ENCODE measurements at regions not wholly inside any gene's neighbourhood (a gene's known extent, or its start where the extent isn't known, plus 50 kb on each side); places are given as distances from the start of the nearest gene placed in this dataset.
"Not testable (repeated sequence)": the region's sequence is repeated elsewhere in the genome, so short reads cannot be mapped to it uniquely, and the experiment has no call there.

- no peak for DNase-seq
These were observed 500.0 kb upstream of the EPHA7 start for GRCh38 chr6:93919365-93919764.

DNA sequence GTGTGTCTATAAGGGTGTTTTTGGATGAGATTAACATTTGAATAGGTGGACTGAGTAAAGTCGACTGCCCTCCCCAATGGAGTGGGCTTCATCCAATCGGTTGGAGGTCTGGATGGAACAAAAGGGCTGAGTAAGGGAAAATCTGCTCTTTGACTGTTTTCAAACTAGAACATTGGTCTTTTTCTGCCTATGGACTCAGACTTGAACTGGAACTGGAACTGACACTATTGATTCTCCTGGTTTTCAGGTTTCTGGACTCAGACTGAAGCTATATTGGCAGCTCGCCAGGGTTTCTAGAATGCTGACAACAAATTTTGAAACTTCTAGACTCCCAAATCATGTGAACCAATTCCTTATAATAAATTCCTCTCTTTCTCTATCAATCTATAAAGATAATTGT lies 498.9 kb upstream of the EPHA7 start:
- no peak for DNase-seq

GRCh38 chr6:93917216-93917615 lies 497.9 kb upstream of the EPHA7 start:
- no peak for DNase-seq

DNA sequence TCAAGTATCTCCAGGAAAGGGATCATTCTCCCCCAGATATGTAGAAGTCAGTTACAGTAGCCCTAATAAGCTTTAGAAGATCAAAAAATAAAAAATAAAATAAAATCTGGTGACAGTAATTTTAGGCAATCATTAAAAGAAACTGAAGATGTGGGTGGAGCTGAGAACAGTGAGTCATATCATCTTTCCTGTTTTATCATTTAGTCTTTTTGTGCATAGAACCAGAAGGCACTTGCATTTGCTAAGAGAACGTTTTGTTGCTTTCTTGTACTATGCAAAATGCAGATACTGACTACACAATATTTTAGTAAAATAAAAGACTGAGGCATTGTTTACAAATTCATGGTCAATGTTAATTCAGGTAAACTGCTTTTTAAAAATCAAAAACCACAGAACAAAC lies 497.4 kb upstream of the EPHA7 start:
- no peak for DNase-seq

GRCh38 chr6:93915961-93916360 lies 496.6 kb upstream of the EPHA7 start:
- DNase-seq, result no peak

DNA sequence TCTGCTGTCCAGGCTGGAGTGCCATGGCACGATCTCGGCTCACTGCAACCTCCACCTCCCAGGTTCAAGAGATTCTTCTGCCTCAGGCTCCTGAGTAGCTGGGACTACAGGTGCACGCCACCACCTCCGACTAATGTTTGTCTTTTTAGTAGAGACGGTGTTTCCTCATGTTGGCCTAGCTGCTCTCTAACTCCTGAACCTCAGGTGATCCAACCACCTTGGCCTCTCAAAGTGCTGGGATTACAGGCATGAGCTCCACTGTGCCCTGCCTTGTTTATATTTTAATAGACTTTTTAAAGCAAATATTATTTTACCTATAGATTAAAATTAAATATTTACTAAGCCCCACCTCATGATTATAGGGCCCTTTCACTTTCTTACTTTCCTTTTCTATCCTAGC lies 483.2 kb upstream of the EPHA7 start:
- DNase-seq, result no peak

DNA sequence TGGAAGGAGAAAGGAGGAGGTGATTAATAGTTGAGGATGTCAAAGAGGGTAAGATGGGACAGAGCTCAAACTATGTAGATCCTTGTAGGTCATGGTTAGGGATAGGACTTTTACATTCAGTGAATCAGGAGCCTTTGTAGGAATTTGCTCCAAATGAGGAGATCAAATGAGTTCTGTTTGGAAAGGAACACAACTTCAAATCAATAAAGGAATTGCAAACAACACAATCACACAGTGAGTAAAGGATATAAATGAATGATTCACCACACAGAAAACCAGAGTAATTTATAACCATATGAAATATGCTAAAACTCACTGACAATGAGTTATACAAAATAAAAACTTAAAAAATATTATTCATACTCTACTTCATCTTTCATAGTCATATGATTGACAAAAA lies 480.8 kb upstream of the EPHA7 start:
- no peak for DNase-seq

- DNase-seq, result no peak
These were observed 476.7 kb upstream of the EPHA7 start for GRCh38 chr6:93896081-93896480.

- DNase-seq, result no peak
These were observed 475.2 kb upstream of the EPHA7 start for GRCh38 chr6:93894521-93894920.

DNA sequence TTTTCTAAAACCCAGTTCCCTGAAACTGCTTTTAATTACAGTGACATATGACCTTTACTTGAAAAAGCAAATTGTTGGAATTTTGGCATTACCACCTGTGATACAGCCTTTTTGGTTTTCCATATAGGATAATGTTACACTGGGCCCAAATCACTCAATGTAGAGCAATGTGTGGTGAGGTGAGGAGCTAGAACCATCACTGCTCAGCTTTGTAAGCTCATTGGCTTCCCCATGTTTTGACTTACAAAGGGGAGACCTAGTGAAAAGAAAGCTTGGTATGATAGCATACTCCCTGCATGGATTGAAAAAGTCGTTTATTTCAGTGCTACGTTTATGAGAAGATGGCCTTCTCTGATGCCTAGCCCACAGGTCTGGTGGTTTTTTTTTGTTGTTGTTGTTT lies 470.4 kb upstream of the EPHA7 start:
- no peak for DNase-seq

GRCh38 chr6:93886416-93886815 lies 467.1 kb upstream of the EPHA7 start:
- no peak for DNase-seq

DNA sequence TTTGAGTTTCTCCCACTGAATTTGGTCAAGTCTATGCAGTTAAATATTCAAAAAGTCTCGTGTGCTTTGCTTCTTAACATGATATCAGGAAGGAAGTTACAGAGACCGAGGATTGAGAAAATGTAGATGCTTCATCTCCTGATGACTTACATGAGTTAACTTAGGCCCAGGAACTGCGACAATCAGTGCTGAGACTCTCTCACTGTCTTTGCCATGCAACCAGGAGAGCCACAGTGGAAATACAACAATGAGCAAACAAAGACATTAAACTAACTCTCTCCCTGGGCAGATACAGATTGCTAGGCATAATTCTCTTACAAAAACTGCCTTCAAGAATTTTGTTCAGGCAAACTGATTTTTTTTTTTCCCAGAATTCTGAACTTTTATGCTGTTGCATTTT lies 440.6 kb upstream of the EPHA7 start:
- DNase-seq, result no peak

DNA sequence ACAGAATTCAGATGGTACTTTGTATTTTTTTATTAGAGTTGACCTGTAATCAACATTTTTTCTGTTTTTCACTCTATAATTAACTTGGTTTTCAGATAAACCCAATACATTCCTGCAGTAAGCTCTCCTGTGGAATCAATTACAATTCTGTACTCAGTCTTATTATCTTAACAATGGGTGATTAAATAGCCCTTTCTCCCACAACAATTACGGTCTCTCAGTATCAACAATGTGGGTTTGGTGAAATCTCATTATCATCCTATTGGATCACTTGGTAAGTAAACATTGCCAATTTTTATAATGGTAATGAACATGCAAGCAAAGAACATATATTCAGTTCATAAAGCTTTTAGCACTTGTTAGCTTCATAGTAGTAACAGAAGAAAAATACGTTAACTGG lies 438.9 kb upstream of the EPHA7 start:
- no peak for DNase-seq

DNA sequence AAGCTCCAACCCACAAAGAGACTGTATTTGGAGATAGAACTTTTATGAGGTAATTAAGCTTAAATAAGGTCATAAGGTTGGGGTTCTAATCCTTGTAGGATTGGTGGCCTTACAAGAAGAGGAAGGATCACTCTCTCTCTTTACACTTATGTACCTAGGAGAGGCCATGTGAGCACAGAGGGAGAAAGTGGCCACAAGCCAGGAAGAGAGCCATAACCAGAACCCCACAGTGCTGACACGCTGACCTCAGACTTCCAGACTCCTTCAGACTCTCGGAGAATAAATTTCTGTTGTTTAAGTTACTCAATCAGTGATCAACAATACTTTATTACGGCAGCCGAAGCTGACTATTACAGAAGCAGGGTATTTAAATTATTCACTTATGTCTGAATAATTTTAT lies 430.5 kb upstream of the EPHA7 start:
- no peak for DNase-seq

DNA sequence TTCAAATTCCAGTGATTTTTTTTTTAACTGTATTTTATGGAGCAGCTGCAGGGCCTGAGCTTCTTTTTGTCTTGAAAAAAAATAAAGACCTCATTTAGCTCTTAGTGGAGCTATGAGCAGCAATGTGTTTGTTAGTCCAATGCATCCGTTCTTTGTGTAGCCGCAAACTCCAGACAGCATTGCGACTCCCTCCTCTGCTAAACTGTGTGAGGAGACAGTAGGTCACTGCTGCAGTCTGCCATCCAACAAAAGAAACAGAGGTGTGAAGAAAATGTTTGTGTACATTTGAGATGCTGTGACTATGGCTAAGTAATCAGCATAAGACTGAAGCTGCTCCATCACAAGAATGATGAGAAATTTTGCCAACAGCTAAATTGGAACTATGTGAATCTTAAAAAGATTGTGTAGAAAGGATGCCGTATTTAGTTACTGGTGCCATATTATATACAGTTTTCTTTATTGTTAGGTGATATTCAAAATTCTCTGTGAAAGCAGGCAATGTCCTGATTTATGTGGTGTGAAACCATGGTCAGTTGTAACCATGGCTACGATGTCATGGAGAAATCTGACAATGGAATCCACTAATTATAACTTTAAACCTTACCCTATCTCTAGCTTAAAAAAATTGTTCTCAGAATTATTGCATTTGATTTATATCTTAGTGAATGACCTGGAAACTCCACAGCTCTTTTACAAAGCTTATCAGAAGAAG lies 428.8 kb upstream of the EPHA7 start:
- DNase-seq, result no peak

- no peak for DNase-seq
These were observed 422.8 kb upstream of the EPHA7 start for GRCh38 chr6:93842178-93842577.

- DNase-seq, result not testable (repeated sequence)
These were observed 416.2 kb upstream of the EPHA7 start for GRCh38 chr6:93835451-93836145.

DNA sequence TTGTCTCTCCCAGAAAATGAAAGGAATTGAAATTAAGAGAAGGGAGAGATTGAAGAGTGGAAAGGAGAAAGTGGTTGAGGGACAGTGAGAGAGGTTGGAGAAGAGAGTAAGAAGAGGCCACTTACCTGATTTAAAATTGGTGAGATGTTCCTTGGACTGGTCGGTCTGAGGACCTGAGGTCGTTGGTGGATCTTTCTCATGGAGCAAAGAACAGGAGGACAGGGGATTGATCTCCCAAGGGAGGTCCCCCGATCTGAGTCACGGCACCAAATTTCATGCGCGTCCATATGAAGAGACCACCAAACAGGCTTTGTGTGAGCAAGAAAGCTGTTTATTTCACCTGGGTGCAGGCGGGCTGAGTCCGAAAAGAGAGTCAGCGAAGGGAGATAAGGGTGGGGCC lies 415.7 kb upstream of the EPHA7 start:
- not testable (repeated sequence) for DNase-seq

DNA sequence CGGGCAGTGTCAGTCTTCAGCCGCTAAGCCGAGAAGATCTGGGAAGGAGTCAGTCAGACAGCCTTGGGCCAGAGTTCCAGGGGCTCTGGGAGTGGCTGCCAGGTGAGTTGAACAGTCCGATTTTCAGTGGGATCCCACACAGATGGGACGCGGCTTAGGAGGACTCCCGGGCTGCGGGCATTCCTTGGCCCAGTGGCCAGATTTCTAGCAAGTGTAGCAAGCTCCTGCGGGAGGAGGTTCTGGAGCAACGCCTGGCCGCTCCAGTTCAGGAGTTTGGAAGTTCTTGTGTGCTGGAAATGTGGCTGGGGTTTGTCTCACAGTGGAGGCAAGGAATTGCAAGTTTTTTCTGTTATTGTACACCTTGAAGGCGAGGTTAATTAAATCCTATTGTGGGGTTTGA lies 414.0 kb upstream of the EPHA7 start:
- not testable (repeated sequence) for DNase-seq

- not testable (repeated sequence) for DNase-seq
These were observed 410.4 kb upstream of the EPHA7 start for GRCh38 chr6:93829757-93830156.

DNA sequence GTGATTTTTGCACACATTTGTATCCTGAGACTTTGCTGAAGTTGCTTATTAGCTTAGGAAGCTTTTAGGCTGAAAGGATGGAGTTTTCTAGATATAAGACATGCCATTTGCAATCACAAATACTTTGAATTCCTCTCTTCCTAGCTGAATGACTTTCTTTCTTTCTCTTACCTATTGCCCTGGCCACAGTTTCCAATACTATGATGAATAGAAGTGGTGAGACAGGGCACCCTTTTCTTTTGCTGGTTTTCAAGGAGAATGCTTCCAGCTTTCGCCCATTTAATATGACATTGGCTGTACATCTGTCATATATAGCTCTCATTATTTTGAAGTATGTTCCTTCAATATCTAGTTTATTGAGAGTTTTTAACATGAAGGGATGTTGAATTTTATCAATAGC lies 409.6 kb upstream of the EPHA7 start:
- no peak for DNase-seq

GRCh38 chr6:93828553-93828952 lies 409.2 kb upstream of the EPHA7 start:
- DNase-seq, result no peak

DNA sequence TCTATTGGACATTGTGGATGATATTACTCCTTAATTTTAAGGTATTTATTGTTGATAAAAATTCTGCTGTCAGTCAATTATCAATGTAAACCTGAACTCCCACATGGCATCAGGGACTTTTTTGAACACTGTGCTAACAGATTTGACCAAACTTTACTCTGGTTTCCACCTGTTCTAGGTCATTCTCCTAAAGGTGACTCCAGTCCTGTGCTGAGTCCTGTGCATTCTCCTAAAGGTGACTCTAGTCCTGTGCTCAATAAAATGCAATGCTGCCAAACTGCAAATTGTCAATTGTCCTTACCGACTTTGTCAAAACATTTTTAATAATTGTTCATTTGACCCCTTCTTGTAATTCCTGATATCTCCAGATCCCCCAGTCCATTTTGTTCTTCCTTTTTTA lies 408.4 kb upstream of the EPHA7 start:
- no peak for DNase-seq

DNA sequence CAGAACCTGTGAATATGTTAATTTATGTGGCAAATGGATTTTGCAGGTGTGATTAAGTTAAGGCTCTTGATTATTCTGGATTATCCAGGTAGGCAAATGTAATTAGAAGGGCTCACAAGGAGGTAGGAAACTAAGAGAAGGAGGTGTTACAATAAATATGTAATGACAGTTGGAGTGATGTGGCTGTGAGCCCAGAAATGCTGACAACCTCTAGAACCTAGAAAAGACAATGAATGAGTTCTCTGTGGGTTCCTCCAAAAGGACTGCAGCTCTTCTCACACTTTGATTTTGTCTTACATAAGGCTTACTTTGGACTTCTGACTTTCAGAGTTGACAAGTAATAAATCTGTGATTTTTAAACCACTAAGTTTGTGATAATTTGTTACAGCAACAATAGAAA lies 406.6 kb upstream of the EPHA7 start:
- no peak for DNase-seq

DNA sequence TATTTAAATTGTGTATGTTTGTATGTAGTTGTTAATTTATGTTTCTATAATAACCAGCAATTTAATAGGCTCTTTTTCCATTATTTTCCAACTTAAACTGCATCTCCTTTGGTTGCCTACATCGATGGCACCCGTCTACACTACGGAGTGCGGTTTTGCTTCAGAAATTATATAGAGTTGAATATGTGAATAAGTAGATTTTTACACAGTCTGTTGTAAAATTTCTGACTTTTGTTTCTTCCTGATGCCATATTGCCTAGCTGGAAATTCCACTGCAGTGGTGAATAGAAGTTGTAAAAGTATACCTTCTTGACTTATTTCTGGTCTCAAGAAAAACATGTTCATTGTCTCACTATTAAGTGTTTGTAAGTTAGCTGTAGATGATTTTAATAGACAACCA lies 404.1 kb upstream of the EPHA7 start:
- DNase-seq, result no peak
